K562 (cell line): ENCODE measurements at regions not wholly inside any gene's neighbourhood (a gene's known extent, or its start where the extent isn't known, plus 50 kb on each side); places are given as distances from the start of the nearest gene placed in this dataset.

Experiments used
- CBX3 ChIP-seq, 2 experiments: IDR thresholded peaks; 1 replicate in 1 of 2; 2 replicates in 1 of 2; pipeline ENCODE4 v1.6.1; 2012; ENCODE audit warnings: inconsistent platforms in 2 of 2, low read length in 2 of 2, borderline replicate concordance in 1 of 2, control low read depth in 1 of 2
- JUN ChIP-seq, 2 experiments: sonication (generic) in 1 of 2; formaldehyde crosslinking in 1 of 2; IDR thresholded peaks; 2 replicates each; pipeline versions ENCODE4 v1.6.1 to v1.8.0; 2012 to 2022; ENCODE audit warnings: borderline replicate concordance in 2 of 2, mild to moderate bottlenecking in 2 of 2, improper control_type of control experiment in 1 of 2, low read depth in 1 of 2, low read length in 1 of 2, missing genetic modification reagents in 1 of 2
- MCM2 ChIP-seq: fragments of 450-650 bp; IDR thresholded peaks from 2 replicates; pipeline ENCODE4 v1.6.1; 2017; ENCODE audit warnings: low read depth, mild to moderate bottlenecking
- OTX1 ChIP-seq: fragments of 450-650 bp; formaldehyde crosslinking; IDR thresholded peaks from 2 replicates; pipeline ENCODE4 v1.4.0; 2022; ENCODE audit warnings: mild to moderate bottlenecking
- RAD21 ChIP-seq, 2 experiments: fragments of 250-450 bp in 1 of 2; fragments of 450-650 bp in 1 of 2; sonication (Bioruptor Pico) in 1 of 2; formaldehyde crosslinking in 1 of 2; IDR thresholded peaks in 1 of 2; conservative IDR thresholded peaks in 1 of 2; 2 replicates each; pipeline versions ENCODE4 v1.4.0 to v1.8.0; 2020 to 2022; ENCODE audit warnings: mild to moderate bottlenecking in 2 of 2, moderate library complexity in 1 of 2
- RB1 ChIP-seq: fragments of 450-650 bp; IDR thresholded peaks from 2 replicates; pipeline ENCODE4 v1.6.1; 2017; ENCODE audit warnings: low read depth, mild to moderate bottlenecking
- STAG1 ChIP-seq: sonication (generic); formaldehyde crosslinking; IDR thresholded peaks from 2 replicates; pipeline ENCODE4 v1.5.0; 2020; ENCODE audit warnings: missing genetic modification reagents, borderline replicate concordance
- TOE1 ChIP-seq, 2 experiments: fragments of 450-650 bp in 1 of 2; sonication (generic) in 1 of 2; formaldehyde crosslinking in 1 of 2; IDR thresholded peaks; 2 replicates each; pipeline versions ENCODE4 v1.7.1 to v1.8.0; 2016 to 2022; ENCODE audit warnings: borderline replicate concordance in 2 of 2, mild to moderate bottlenecking in 2 of 2, antibody characterized with exemption in 1 of 2, inconsistent platforms in 1 of 2, low read depth in 1 of 2, missing genetic modification reagents in 1 of 2, moderate library complexity in 1 of 2
- XRCC5 ChIP-seq: fragments of 200-400 bp; formaldehyde crosslinking; IDR thresholded peaks from 2 replicates; pipeline ENCODE4 v1.6.1; 2017; ENCODE audit warnings: low read depth, mild to moderate bottlenecking, low read length
- TF ChIP-seq, protein P1 (sequence below): IDR thresholded peaks from 2 replicates; pipeline ENCODE4 v1.6.1; 2014; ENCODE audit warnings: antibody characterized with exemption
- TF ChIP-seq, protein P2 (sequence below): fragments of 450-650 bp; formaldehyde crosslinking; IDR thresholded peaks from 2 replicates; pipeline ENCODE4 v1.4.0; 2022; ENCODE audit warnings: mild to moderate bottlenecking, moderate library complexity
- TF ChIP-seq, protein P3 (sequence below), 2 experiments: IDR thresholded peaks; 2 replicates each; pipeline ENCODE4 v1.6.1; 2011; ENCODE audit warnings: borderline replicate concordance in 1 of 2, control low read depth in 1 of 2, low read depth in 1 of 2, low read length in 1 of 2, mild to moderate bottlenecking in 1 of 2, mixed read lengths in 1 of 2, moderate library complexity in 1 of 2; ENCODE audit not compliant: insufficient read depth in 1 of 2, insufficient read length in 1 of 2, poor library complexity in 1 of 2, severe bottlenecking in 1 of 2; ENCODE audit errors: extremely low read depth in 1 of 2
- TF ChIP-seq, protein P4 (sequence below): sonication (generic); formaldehyde crosslinking; IDR thresholded peaks from 2 replicates; pipeline ENCODE4 v1.8.0; 2022; ENCODE audit warnings: missing genetic modification reagents, mild to moderate bottlenecking, moderate library complexity, borderline replicate concordance

DNA sequence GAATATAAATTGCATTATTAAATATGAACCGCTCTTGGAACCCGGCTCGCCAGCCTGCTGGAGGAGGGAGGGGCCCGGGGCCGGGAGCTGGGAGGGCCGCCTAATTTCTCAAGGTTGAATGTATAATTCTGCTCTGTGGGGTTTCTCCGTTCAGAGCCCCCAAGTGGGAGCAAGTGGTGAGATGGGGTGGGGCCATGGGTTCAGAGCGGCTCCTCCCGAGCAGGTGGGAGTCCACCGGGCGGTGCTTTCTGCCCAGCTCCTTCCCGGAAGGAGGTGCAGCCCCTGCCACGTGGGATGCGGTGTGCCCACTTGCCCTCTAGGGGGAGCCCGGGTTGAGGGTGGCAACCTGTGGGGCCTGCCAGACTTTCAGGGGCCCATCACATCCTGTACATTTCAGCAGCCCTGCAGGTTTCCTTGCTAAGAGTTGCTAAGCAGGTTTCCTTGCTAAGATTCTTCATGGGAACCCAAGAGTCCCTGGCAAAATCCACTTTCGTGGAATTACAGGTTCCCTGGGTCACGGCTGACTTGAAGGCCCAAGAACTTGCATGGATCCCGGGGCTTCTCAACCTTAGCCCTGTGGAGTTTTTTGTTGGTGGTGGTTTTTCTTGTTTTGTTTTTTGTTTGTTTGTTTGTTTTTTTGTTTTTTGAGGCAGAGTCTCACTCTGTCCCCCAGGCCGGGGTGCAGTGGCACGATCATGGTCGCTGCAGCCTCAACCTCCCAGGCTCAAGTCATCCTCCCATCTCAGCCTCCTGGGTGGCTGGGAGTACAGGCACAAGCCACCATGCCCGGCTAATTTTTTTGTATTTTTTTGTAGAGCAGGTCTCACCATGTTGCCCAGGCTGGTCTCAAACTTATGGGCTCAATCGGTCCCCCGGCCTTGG, 196.7 kb upstream of the GSE1 start (continued):
- TF ChIP-seq, protein P1, sequence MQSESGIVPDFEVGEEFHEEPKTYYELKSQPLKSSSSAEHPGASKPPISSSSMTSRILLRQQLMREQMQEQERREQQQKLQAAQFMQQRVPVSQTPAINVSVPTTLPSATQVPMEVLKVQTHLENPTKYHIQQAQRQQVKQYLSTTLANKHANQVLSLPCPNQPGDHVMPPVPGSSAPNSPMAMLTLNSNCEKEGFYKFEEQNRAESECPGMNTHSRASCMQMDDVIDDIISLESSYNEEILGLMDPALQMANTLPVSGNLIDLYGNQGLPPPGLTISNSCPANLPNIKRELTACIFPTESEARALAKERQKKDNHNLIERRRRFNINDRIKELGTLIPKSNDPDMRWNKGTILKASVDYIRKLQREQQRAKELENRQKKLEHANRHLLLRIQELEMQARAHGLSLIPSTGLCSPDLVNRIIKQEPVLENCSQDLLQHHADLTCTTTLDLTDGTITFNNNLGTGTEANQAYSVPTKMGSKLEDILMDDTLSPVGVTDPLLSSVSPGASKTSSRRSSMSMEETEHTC: peak; percentile 65; the same call in 1 of the 2 replicates
- TF ChIP-seq, protein P2, sequence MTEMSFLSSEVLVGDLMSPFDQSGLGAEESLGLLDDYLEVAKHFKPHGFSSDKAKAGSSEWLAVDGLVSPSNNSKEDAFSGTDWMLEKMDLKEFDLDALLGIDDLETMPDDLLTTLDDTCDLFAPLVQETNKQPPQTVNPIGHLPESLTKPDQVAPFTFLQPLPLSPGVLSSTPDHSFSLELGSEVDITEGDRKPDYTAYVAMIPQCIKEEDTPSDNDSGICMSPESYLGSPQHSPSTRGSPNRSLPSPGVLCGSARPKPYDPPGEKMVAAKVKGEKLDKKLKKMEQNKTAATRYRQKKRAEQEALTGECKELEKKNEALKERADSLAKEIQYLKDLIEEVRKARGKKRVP (CRISPR knock-in tag): 0 out of 2 replicates have a peak, but pooled peaks have one; percentile 40
- TF ChIP-seq JUN (IDR thresholded peaks at IDR 0.05; ENCODE audit: borderline replicate concordance, low read depth, low read length) (0 out of 2 replicates have a peak, but pooled peaks have one; percentile 54), JUN (CRISPR knock-in tag; IDR thresholded peaks at IDR 0.05; ENCODE audit: borderline replicate concordance) (no peak), RB1 (peak; percentile 60; the same call in 1 of the 2 replicates), STAG1 (CRISPR knock-in tag) (peak; percentile 41; the same call in 1 of the 2 replicates), XRCC5 (peak; percentile 94), MCM2 (no peak), TOE1 (IDR thresholded peaks at IDR 0.05; ENCODE audit: borderline replicate concordance) (peak; percentile 73), TOE1 (CRISPR knock-in tag; IDR thresholded peaks at IDR 0.05; ENCODE audit: borderline replicate concordance, low read depth) (no peak), CBX3 (IDR thresholded peaks at IDR 0.05; ENCODE audit: borderline replicate concordance in 1 of 2, low read length in 2 of 2) (0 out of 3 replicates have a peak, but pooled peaks of 1 of the 2 experiments have one; percentile 57), OTX1 (CRISPR knock-in tag) (0 out of 2 replicates have a peak, but pooled peaks have one; percentile 33), RAD21 (CRISPR knock-in tag; conservative IDR thresholded peaks at IDR 0.05 in 1 of 2, IDR thresholded peaks at IDR 0.05 in 1 of 2) (peak; percentile 66 to 72)
- TF ChIP-seq, protein P3, sequence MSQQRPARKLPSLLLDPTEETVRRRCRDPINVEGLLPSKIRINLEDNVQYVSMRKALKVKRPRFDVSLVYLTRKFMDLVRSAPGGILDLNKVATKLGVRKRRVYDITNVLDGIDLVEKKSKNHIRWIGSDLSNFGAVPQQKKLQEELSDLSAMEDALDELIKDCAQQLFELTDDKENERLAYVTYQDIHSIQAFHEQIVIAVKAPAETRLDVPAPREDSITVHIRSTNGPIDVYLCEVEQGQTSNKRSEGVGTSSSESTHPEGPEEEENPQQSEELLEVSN (IDR thresholded peaks at IDR 0.05; ENCODE audit: borderline replicate concordance in 1 of 2, extremely low read depth in 1 of 2, insufficient read depth in 1 of 2, insufficient read length in 1 of 2, low read depth in 1 of 2, low read length in 1 of 2, poor library complexity in 1 of 2, severe bottlenecking in 1 of 2): peak; percentile 53 to 68
- TF ChIP-seq, protein P4, sequence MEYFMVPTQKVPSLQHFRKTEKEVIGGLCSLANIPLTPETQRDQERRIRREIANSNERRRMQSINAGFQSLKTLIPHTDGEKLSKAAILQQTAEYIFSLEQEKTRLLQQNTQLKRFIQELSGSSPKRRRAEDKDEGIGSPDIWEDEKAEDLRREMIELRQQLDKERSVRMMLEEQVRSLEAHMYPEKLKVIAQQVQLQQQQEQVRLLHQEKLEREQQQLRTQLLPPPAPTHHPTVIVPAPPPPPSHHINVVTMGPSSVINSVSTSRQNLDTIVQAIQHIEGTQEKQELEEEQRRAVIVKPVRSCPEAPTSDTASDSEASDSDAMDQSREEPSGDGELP (CRISPR knock-in tag): peak; percentile 77
